ENCODE measurements at regions not wholly inside any gene's neighbourhood (a gene's known extent, or its start where the extent isn't known, plus 50 kb on each side); places are given as distances from the start of the nearest gene placed in this dataset.

DNA sequence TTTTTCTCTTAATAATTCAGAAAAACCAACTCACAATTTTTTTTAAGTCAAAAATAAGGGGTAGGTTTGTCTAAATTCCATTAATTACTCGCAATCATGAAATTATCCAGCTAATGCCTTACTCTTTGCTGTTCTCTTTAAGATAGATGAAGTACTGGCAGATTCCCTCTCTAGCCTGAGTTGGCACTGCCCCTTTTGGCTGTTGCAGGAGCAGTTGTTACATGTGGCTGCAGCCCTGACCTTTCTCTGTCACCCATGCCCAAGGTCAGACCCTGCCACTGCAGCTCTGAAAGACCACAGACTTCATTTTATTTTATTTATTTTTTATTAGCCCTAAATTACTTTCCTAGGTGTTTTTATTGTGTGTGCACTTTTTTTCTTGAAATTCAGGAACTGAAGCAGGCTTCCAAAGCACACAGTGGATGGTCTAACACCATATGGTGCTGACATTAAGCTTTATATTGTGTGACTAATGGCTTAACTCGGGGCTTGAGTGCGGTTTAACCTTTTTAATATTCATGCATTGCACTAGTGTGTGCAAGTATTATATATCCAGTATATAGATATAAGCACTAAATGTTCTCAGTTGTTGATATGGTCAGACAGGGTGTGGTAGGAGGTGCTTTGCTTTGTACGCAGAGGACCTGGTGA is 313.0 kb downstream of the CDH2 start:
- TF ChIP-seq, protein P1, sequence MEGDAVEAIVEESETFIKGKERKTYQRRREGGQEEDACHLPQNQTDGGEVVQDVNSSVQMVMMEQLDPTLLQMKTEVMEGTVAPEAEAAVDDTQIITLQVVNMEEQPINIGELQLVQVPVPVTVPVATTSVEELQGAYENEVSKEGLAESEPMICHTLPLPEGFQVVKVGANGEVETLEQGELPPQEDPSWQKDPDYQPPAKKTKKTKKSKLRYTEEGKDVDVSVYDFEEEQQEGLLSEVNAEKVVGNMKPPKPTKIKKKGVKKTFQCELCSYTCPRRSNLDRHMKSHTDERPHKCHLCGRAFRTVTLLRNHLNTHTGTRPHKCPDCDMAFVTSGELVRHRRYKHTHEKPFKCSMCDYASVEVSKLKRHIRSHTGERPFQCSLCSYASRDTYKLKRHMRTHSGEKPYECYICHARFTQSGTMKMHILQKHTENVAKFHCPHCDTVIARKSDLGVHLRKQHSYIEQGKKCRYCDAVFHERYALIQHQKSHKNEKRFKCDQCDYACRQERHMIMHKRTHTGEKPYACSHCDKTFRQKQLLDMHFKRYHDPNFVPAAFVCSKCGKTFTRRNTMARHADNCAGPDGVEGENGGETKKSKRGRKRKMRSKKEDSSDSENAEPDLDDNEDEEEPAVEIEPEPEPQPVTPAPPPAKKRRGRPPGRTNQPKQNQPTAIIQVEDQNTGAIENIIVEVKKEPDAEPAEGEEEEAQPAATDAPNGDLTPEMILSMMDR (IDR thresholded peaks at IDR 0.05): no peak
- TF ChIP-seq POLR2A (IDR thresholded peaks at IDR 0.05): no peak

Measured in lower leg skin (tissue), 3 donors.